GM18873 (cell line): ENCODE measurements at regions not wholly inside any gene's neighbourhood (a gene's known extent, or its start where the extent isn't known, plus 50 kb on each side); places are given as distances from the start of the nearest gene placed in this dataset.

Experiments
- ATAC-seq: cut with Tn5 transposase; IDR thresholded peaks from one replicate; pipeline ENCODE4 v1.9.1; 2021; ENCODE audit warnings: mild to moderate bottlenecking, moderate library complexity, moderate number of reproducible peaks; ENCODE audit not compliant: unreplicated experiment, low FRiP score

DNA sequence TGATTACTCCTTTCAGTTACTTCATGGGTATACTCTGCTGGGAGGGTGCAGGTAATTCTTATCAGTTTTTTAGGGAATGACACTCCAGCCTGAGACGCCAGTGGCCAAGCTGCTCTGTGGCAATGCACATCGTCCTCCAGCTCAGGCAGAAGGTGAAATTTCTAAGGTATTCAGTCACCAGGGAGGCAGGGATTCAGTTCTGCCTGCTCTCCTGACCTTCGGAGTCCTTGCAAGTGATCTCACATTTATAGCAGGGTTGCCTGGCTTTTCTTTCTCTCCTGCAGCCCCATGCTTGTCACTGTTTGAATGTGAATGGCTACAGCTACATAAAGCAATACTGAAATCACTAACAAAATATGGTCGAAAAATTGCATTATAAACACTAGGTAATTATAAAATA is 1447.5 kb downstream of the EFNB2 start:
- ATAC-seq: no peak

GRCh38 chr13:105084931-105085330 is 1450.5 kb downstream of the EFNB2 start:
- no peak for ATAC-seq

- ATAC-seq: no peak
These were observed 1451.5 kb downstream of the EFNB2 start for GRCh38 chr13:105083992-105084391.

DNA sequence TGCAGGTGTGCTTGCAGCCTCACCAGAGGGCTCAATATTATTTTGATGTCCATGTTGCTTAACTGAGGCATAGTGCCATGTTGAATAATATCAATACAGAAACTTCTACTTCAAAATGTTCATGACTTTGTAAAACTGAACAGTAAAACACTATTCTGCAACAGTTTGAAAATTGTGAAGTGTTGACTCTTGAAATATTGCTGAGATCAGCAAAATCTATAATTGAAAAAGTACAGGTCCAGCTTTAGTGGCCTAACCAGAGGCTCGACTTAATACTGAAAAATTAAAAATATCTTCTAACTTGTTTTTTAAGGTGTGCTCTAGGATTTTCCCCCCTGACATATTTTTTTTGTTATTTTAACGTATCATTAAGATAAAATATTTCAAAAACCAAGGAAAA is 1460.7 kb downstream of the EFNB2 start:
- no peak for ATAC-seq

- no peak for ATAC-seq
These were observed 1462.4 kb downstream of the EFNB2 start for GRCh38 chr13:105073041-105073440.

- no peak for ATAC-seq
These were observed 1465.0 kb downstream of the EFNB2 start for GRCh38 chr13:105070452-105070851.

GRCh38 chr13:105069106-105069505 is 1466.4 kb downstream of the EFNB2 start:
- ATAC-seq: no peak

DNA sequence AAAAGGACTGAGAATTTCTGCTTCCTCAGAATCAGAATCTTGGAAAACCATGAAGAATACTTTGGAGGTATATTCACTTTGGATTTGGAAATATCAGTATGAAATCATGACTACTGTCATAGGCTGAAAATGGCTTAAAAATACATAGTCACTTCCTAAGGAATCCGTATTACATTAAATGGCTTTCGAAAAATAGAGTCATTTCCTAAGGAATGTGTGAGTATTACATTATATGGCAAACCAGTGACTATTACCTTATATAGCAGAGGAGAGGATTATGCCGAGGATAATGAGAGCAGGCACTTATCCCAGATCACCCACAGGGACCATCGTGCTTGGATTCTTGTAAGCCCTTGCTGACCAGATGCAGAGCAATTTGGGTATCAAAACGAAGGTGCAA is 1471.8 kb downstream of the EFNB2 start:
- no peak for ATAC-seq

DNA sequence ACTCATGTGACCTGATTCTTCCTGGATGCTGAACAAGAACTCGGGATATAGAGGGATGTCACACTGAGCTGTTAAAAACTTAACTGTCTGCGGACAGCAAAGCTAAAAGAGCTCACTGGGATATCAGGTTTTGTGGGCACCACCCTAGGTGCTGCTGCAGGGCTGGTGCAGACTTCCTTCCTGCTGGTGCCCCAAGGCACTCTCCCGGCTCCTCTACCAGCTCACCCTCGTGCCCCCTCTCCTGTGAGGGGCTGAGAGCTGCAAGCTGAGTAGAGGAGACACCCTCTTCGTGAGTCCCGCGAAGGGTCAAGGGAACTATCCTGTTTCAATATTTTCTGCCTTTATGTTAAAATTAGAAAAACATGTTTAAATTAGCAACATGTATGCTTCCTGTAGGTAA is 1475.7 kb downstream of the EFNB2 start:
- ATAC-seq: no peak

GRCh38 chr13:105058517-105058916 is 1476.9 kb downstream of the EFNB2 start:
- no peak for ATAC-seq

DNA sequence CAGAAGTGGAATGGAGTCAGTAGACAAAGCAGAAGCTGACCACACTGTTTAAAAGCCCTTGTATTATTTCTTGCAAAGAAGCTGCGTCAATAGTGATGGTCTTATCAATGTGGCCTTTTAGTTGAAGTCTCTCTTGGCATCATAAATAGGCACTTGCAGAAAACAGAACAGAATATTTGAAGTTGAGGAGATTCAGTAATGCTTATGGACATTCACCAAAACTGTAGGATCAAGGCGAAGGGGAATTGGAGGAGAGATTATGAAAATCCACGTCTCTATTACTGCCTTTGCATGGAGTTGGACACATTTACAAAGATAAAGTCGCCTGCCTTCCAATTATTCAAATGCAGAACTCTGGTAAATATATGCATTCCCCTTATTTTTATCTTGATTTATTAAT is 1482.8 kb downstream of the EFNB2 start:
- no peak for ATAC-seq

GRCh38 chr13:105050686-105051085 is 1484.8 kb downstream of the EFNB2 start:
- ATAC-seq: no peak

- no peak for ATAC-seq
These were observed 1486.8 kb downstream of the EFNB2 start for GRCh38 chr13:105048677-105049076.

GRCh38 chr13:105047676-105048295 is 1487.7 kb downstream of the EFNB2 start:
- no peak for ATAC-seq

DNA sequence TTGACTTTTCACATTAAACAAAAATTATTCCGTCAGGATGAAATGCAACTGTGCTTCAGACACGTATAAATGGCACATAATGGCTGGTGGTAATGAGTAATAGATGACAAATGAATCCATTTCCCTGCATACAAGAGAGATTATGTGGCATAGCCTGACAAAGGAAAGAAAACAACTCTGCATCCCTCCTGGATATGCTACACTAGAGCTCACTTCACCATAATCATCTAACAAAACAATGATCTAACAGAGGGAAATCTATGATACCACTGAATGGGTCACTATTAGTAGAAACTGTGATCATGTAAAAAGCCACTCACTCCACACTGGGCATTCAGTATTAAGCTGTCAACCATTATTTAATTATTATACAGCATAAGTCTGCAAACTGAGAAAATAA is 1498.4 kb downstream of the EFNB2 start:
- ATAC-seq: no peak

GRCh38 chr13:105035092-105035491 is 1500.4 kb downstream of the EFNB2 start:
- no peak for ATAC-seq

- no peak for ATAC-seq
These were observed 1501.5 kb downstream of the EFNB2 start for GRCh38 chr13:105033999-105034398.

DNA sequence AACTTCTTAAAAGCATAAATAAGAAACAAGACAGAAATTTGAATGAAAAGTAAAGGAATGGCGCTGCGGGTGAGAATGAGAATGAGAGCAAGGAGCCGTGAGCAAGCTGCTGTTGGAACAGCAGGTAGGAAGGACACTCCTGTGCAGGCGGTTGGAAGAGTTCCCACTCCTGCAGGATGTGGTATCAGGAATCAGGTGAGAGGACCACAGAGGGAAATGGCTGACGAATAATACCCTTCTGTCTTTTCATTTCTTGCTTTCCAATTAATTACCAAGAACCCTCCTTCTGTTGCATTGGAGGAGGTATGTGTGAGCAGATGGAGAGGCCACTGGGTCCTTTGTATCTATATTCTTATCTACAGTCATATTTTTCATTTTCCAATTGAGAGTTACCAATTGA is 1504.2 kb downstream of the EFNB2 start:
- no peak for ATAC-seq

- no peak for ATAC-seq
These were observed 1504.6 kb downstream of the EFNB2 start for GRCh38 chr13:105030851-105031250.

DNA sequence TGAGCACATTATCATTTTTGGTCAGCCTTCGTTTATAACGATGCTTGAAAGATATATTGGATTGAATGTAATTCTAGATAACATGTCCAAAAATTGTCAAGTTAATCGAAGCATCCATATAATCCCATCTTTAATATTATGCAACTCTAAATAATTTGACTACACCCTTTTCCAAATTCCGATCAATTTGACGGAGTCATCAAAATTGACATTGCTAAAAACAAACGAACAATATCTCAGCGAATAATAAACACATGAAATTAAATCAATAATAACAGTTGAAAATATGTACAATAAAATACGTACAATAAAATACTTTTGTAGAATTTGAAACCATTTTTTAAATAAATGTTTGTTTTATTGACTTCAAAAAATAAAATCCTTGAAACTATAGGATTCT is 1516.4 kb downstream of the EFNB2 start:
- ATAC-seq: no peak

DNA sequence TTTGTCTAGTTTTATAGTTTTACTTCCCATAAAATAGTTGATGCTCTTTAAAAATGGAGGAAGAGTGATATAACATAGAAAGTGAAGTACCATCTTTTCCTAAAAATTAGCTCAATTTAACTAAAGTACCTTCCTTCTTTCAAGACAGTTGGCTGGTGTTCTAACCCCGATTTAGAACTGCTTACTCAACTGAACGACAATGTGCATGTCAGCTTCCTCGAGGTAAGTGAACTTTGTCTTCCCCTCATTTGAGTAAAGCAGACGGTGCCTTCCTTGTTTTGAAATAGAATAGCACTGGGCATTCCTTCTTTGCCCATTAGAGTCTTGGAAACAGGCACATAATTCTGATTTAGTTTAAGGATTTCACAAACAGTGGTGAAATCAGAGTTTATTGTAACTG is 1519.2 kb downstream of the EFNB2 start:
- no peak for ATAC-seq

DNA sequence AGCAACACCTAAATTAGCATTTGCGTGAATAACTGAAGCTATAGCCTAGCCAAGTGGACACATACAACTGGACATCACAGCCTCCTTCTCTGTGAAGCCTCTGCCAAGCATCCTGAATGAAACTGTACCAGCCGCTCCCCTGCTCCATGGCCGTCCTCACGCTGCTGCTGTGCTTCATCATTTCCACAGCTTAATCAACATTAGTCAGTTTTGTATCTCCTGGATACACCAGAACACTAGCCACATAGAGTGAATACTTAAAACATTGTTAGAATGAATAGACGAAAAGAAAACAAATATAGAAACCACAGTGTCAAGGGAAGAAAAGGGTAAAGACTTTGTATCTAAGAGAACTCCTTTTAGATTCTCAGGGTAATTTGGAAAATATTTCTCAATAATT is 1526.9 kb downstream of the EFNB2 start:
- no peak for ATAC-seq
